Keratinocyte (primary cell): ENCODE measurements at regions not wholly inside any gene's neighbourhood (a gene's known extent, or its start where the extent isn't known, plus 50 kb on each side); places are given as distances from the start of the nearest gene placed in this dataset.

Source experiments
- DNase-seq: peaks from one replicate; pipeline ENCODE4 v3.0.0-alpha.2; 2011; ENCODE audit warnings: low read depth, missing footprints, low spot score
- FAIRE-seq: peaks from 2 replicates; lab custom pipeline; 2011; peaks lifted over from hg19 to GRCh38; lab: Jason Lieb, UNC
- H2AFZ ChIP-seq: 2 replicates; pipeline ENCODE4 v1.6.0; 2012; ENCODE audit warnings: low read length, control low read depth, inconsistent platforms; ENCODE audit not compliant: control insufficient read depth
- H3K27ac ChIP-seq: 2 replicates; pipeline ENCODE4 v1.5.1; 2011; ENCODE audit warnings: low read length; ENCODE audit not compliant: control insufficient read depth, insufficient read depth
- H3K27me3 ChIP-seq: 3 replicates; pipeline ENCODE4 v1.6.0; 2011; ENCODE audit warnings: low read length; ENCODE audit not compliant: control insufficient read depth, insufficient read depth; ENCODE audit errors: extremely low read depth
- H3K36me3 ChIP-seq, 2 experiments: 2 replicates in 1 of 2; 3 replicates in 1 of 2; pipeline ENCODE4 v1.5.1; 2011; ENCODE audit warnings: low read length in 2 of 2, mild to moderate bottlenecking in 1 of 2; ENCODE audit not compliant: control insufficient read depth in 2 of 2, insufficient read depth in 2 of 2; ENCODE audit errors: extremely low read depth in 1 of 2
- H3K4me1 ChIP-seq: 3 replicates; pipeline ENCODE4 v1.5.1; 2011; ENCODE audit warnings: low read length; ENCODE audit not compliant: control insufficient read depth, insufficient read depth; ENCODE audit errors: extremely low read depth
- H3K4me2 ChIP-seq: 3 replicates; pipeline ENCODE4 v1.6.0; 2011; ENCODE audit warnings: low read depth, low read length; ENCODE audit not compliant: control insufficient read depth, insufficient read depth; ENCODE audit errors: extremely low read depth
- H3K4me3 ChIP-seq, 3 experiments: fragments of 200-600 bp in 1 of 3; sonication (generic) in 1 of 3; 2 replicates in 2 of 3; 3 replicates in 1 of 3; pipeline ENCODE4 v1.5.1; 2011 to 2016; ENCODE audit warnings: low read length in 3 of 3, mild to moderate bottlenecking in 3 of 3, control low read depth in 2 of 3, inconsistent platforms in 1 of 3, low read depth in 1 of 3, mixed read lengths in 1 of 3, mixed run types in 1 of 3, moderate library complexity in 1 of 3; ENCODE audit not compliant: control insufficient read depth in 2 of 3, insufficient read depth in 2 of 3; ENCODE audit errors: extremely low read depth in 1 of 3
- H3K79me2 ChIP-seq: 2 replicates; pipeline ENCODE4 v1.6.0; 2012; ENCODE audit warnings: low read length; ENCODE audit not compliant: control insufficient read depth, insufficient read depth
- H3K9ac ChIP-seq: 3 replicates; pipeline ENCODE4 v1.6.0; 2011; ENCODE audit warnings: low read length; ENCODE audit not compliant: control insufficient read depth, insufficient read depth; ENCODE audit errors: extremely low read depth
- H3K9me1 ChIP-seq: 3 replicates; pipeline ENCODE4 v1.6.0; 2011; ENCODE audit warnings: low read length; ENCODE audit not compliant: control insufficient read depth, insufficient read depth; ENCODE audit errors: extremely low read depth
- H3K9me3 ChIP-seq: 2 replicates; pipeline ENCODE4 v1.5.1; 2012; ENCODE audit warnings: low read depth, low read length; ENCODE audit not compliant: control insufficient read depth
- H4K20me1 ChIP-seq: 3 replicates; pipeline ENCODE4 v1.6.0; 2011; ENCODE audit warnings: low read length; ENCODE audit not compliant: control insufficient read depth, insufficient read depth; ENCODE audit errors: extremely low read depth
- EZH2 ChIP-seq: IDR thresholded peaks from one replicate; pipeline ENCODE4 v1.6.1; 2012; ENCODE audit warnings: inconsistent platforms, mild to moderate bottlenecking, low read length, moderate library complexity
- dilution Hi-C: fragments of 300-500 bp; cut with MboI; formaldehyde crosslinking; loops from one replicate; pipeline ENCODE4 v1.7.0; 2020; ENCODE audit warnings: low sequenced_read_pairs; ENCODE audit not compliant: extremely low pct_ligation_motif_present
- TF ChIP-seq, protein P1 (sequence below), 3 experiments: IDR thresholded peaks in 1 of 3; conservative IDR thresholded peaks in 1 of 3; optimal IDR thresholded peaks in 1 of 3; 2 replicates in 2 of 3; 3 replicates in 1 of 3; pipeline versions ENCODE3 to v1.5.1; 2011; ENCODE audit warnings: low read length in 3 of 3, mild to moderate bottlenecking in 3 of 3, moderate library complexity in 2 of 3, control low read depth in 1 of 3, inconsistent platforms in 1 of 3; ENCODE audit not compliant: insufficient read depth in 2 of 3; ENCODE audit errors: extremely low read depth in 1 of 3

DNA sequence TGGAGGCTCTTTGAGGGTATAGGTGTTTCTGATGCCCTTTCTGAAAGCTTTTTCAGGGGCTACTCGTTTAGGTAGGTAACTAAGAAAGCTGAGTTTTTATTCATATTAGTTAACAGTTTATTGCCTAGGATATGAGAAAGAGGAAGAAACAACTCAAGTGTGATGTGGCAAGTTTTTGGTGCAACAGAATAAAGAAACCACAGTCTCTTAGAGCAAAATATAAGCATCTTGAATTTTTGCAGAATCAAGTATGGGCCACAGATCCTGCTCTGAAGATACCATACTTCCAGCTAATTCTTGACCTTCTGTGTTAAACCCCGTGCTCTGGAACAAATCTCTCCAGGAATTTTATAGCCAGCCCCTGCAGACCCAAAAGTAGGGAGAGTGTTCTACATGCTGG is 147.7 kb upstream of the SLC1A4 start:
- TF ChIP-seq EZH2, result no peak
- Histone ChIP-seq H3K9ac (no peak overlapping the region), H3K4me1 (peaks cover 28% of the 10 kb centered on the region), H3K36me3 (no peaks in the 10 kb centered on the region), H3K4me2 (no peak overlapping the region), H3K9me3 (no peaks in the 10 kb centered on the region), H3K27ac (no peak overlapping the region), H3K4me3 (no peak overlapping the region), H4K20me1 (no peaks in the 10 kb centered on the region), H3K79me2 (no peaks in the 10 kb centered on the region), H2AFZ (no peak overlapping the region), H3K9me1 (no peaks in the 10 kb centered on the region), H3K27me3 (no peaks in the 10 kb centered on the region)
- FAIRE-seq, result no peak
- dilution Hi-C loops, result no loop called here
- no peak for DNase-seq

DNA sequence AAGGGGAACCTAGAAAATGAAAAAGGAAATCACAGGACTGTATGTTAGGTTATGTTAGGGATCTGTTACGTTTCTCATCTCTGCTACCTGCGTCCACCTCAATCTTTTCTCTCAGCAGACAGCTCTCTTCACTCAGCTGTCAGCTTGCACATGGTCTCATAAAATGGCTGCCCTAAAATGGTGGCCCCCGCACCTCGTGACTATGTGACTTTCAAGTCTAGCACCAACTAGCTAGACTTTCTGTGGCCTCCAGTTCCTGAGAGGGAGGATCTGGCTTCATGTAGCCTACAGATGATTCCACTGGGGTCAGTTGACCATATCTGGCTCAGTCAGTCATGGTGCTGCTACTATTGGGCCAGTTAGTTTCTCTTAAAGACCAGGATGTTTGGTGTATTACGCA is 147.2 kb upstream of the SLC1A4 start:
- dilution Hi-C loops, result no loop called here
- no peak overlapping the region for H2AFZ ChIP-seq
- peaks cover 27% of the 10 kb centered on the region for H3K4me1 ChIP-seq

DNA sequence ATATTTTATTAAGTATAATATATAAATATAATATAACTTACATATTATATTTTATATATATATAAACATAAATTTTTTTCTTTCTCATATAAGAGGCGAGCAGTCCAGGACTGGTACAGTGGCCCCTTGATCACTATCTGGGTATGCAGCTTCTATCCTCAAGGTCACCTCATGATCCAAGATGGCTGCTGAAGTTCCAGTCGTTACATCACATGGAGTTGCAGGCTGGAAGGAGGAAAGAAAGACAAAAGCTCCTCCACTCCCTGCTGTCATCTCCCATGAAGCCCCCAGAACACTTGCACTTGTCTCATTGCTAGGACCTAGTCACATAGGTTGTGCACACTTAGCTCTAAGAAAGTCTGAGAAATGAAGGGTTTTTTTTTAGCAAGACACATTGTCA is 145.1 kb upstream of the SLC1A4 start:
- Histone ChIP-seq H3K27me3 (no peaks in the 10 kb centered on the region), H3K36me3 (no peaks in the 10 kb centered on the region), H3K4me2 (no peak overlapping the region), H3K27ac (no peak overlapping the region), H3K9me3 (no peaks in the 10 kb centered on the region), H3K9ac (no peak overlapping the region), H2AFZ (no peak overlapping the region), H3K79me2 (no peaks in the 10 kb centered on the region), H3K4me1 (peaks cover 22% of the 10 kb centered on the region), H3K9me1 (no peaks in the 10 kb centered on the region), H4K20me1 (no peaks in the 10 kb centered on the region), H3K4me3 (no peak overlapping the region)
- no peak for FAIRE-seq
- dilution Hi-C loops, result no loop called here
- no peak for DNase-seq
- TF ChIP-seq, protein P1, sequence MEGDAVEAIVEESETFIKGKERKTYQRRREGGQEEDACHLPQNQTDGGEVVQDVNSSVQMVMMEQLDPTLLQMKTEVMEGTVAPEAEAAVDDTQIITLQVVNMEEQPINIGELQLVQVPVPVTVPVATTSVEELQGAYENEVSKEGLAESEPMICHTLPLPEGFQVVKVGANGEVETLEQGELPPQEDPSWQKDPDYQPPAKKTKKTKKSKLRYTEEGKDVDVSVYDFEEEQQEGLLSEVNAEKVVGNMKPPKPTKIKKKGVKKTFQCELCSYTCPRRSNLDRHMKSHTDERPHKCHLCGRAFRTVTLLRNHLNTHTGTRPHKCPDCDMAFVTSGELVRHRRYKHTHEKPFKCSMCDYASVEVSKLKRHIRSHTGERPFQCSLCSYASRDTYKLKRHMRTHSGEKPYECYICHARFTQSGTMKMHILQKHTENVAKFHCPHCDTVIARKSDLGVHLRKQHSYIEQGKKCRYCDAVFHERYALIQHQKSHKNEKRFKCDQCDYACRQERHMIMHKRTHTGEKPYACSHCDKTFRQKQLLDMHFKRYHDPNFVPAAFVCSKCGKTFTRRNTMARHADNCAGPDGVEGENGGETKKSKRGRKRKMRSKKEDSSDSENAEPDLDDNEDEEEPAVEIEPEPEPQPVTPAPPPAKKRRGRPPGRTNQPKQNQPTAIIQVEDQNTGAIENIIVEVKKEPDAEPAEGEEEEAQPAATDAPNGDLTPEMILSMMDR (optimal IDR thresholded peaks at IDR 0.05 in 1 of 3, IDR thresholded peaks at IDR 0.05 in 1 of 3, conservative IDR thresholded peaks at IDR 0.05 in 1 of 3; ENCODE audit: extremely low read depth in 1 of 3, insufficient read depth in 2 of 3, low read length in 3 of 3), result no peak
- TF ChIP-seq EZH2, result no peak

More for the DNA sequence above, 147.2 kb upstream of the SLC1A4 start:
- Histone ChIP-seq H3K79me2 (no peaks in the 10 kb centered on the region), H3K27me3 (no peaks in the 10 kb centered on the region), H3K4me2 (no peak overlapping the region), H4K20me1 (no peaks in the 10 kb centered on the region), H3K9me3 (no peaks in the 10 kb centered on the region), H3K9me1 (no peaks in the 10 kb centered on the region), H3K36me3 (no peaks in the 10 kb centered on the region), H3K27ac (no peak overlapping the region), H3K4me3 (no peak overlapping the region), H3K9ac (no peak overlapping the region)
- TF ChIP-seq, protein P1 (optimal IDR thresholded peaks at IDR 0.05 in 1 of 3, IDR thresholded peaks at IDR 0.05 in 1 of 3, conservative IDR thresholded peaks at IDR 0.05 in 1 of 3; ENCODE audit: extremely low read depth in 1 of 3, insufficient read depth in 2 of 3, low read length in 3 of 3), result no peak
- no peak for TF ChIP-seq EZH2
- FAIRE-seq (no peak), DNase-seq (no peak)
